SK-N-SH (cell line): ENCODE measurements at regions not wholly inside any gene's neighbourhood (a gene's known extent, or its start where the extent isn't known, plus 50 kb on each side); places are given as distances from the start of the nearest gene placed in this dataset.

ENCODE experiments used
- CHD2 ChIP-seq: fragments of 150-350 bp; IDR thresholded peaks from 2 replicates; pipeline ENCODE4 v1.6.1; 2018; ENCODE audit warnings: low read length; ENCODE audit not compliant: partially characterized antibody
- EP300 ChIP-seq, 2 experiments: IDR thresholded peaks; 2 replicates each; pipeline versions ENCODE4 v1.4.0 to v1.6.1; 2012; ENCODE audit warnings: borderline replicate concordance in 1 of 2, low read depth in 1 of 2, low read length in 1 of 2
- EZH2phosphoT487 ChIP-seq: fragments of 200-600 bp; sonication (generic); IDR thresholded peaks from 2 replicates; pipeline ENCODE4 v1.6.1; 2017; ENCODE audit warnings: low read depth, mixed run types, mild to moderate bottlenecking, antibody characterized with exemption, moderate library complexity, borderline replicate concordance
- GATA2 ChIP-seq: sonication (generic); formaldehyde crosslinking; IDR thresholded peaks from 2 replicates; pipeline ENCODE4 v1.5.0; 2020; ENCODE audit warnings: mild to moderate bottlenecking, missing genetic modification reagents
- MAX ChIP-seq: IDR thresholded peaks from 2 replicates; pipeline ENCODE4 v1.4.0; 2012; ENCODE audit warnings: low read depth
- MXI1 ChIP-seq: IDR thresholded peaks from 2 replicates; pipeline ENCODE4 v1.6.1; 2012; ENCODE audit warnings: mild to moderate bottlenecking, low read depth, low read length, improper control_type of control experiment
- PBX3 ChIP-seq: IDR thresholded peaks from 2 replicates; pipeline ENCODE4; 2012
- POLR2AphosphoS5 ChIP-seq: IDR thresholded peaks from 2 replicates; pipeline ENCODE4 v1.6.1; 2012; ENCODE audit warnings: low read depth, low read length
- RAD21 ChIP-seq: IDR thresholded peaks from 2 replicates; pipeline ENCODE4 v1.6.1; 2012; ENCODE audit warnings: mild to moderate bottlenecking, low read length
- TCF12 ChIP-seq: IDR thresholded peaks from 2 replicates; pipeline ENCODE4 v1.4.0; 2012
- YY1 ChIP-seq: IDR thresholded peaks from 2 replicates; pipeline ENCODE4 v1.4.0; 2012; ENCODE audit warnings: low read depth, mild to moderate bottlenecking
- TF ChIP-seq, protein P1 (sequence below): fragments of 200-600 bp; sonication (generic); IDR thresholded peaks from 2 replicates; pipeline ENCODE4 v1.6.1; 2017; ENCODE audit warnings: antibody characterized with exemption, mild to moderate bottlenecking, moderate library complexity

DNA sequence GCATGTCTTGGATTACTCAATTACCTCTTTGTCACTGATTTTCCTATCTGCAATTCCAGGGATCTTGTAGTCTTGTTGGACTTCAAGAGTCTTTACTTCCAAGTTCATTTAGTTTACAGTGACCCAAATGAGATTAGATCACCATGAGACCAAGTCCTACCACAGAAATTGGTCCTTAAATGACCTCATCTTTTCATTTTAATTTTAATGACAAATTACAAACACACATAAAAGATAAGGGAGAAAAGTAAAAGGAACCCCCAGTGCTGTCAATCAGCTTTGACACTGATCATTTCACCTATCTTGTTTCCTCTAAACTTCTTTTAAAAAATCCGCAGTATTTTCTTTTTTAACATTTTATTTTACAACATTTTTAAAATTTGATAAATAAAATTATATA, 54.9 kb upstream of the FYN start:
- TF ChIP-seq, protein P1, sequence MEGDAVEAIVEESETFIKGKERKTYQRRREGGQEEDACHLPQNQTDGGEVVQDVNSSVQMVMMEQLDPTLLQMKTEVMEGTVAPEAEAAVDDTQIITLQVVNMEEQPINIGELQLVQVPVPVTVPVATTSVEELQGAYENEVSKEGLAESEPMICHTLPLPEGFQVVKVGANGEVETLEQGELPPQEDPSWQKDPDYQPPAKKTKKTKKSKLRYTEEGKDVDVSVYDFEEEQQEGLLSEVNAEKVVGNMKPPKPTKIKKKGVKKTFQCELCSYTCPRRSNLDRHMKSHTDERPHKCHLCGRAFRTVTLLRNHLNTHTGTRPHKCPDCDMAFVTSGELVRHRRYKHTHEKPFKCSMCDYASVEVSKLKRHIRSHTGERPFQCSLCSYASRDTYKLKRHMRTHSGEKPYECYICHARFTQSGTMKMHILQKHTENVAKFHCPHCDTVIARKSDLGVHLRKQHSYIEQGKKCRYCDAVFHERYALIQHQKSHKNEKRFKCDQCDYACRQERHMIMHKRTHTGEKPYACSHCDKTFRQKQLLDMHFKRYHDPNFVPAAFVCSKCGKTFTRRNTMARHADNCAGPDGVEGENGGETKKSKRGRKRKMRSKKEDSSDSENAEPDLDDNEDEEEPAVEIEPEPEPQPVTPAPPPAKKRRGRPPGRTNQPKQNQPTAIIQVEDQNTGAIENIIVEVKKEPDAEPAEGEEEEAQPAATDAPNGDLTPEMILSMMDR: no peak
- no peak for TF ChIP-seq EZH2phosphoT487
- no peak for TF ChIP-seq EP300 (IDR thresholded peaks at IDR 0.05; ENCODE audit: borderline replicate concordance in 1 of 2, low read depth in 1 of 2, low read length in 1 of 2)
- no peak for TF ChIP-seq TCF12
- no peak for TF ChIP-seq MXI1
- TF ChIP-seq GATA2 (CRISPR knock-in tag): no peak
- TF ChIP-seq PBX3: no peak
- TF ChIP-seq POLR2AphosphoS5: no peak
- TF ChIP-seq MAX: no peak
- TF ChIP-seq YY1: no peak
- no peak for TF ChIP-seq RAD21
- no peak for TF ChIP-seq CHD2
